Urothelium cell line (cell line): ENCODE measurements at regions not wholly inside any gene's neighbourhood (a gene's known extent, or its start where the extent isn't known, plus 50 kb on each side); places are given as distances from the start of the nearest gene placed in this dataset.
"Not testable (repeated sequence)": the region's sequence is repeated elsewhere in the genome, so short reads cannot be mapped to it uniquely, and the experiment has no call there.

Experiments
- DNase-seq: peaks from one replicate; pipeline ENCODE4 v3.0.0; 2011; ENCODE audit warnings: low spot score, mixed read lengths
- FAIRE-seq: peaks from 2 replicates; lab custom pipeline; 2011; peaks lifted over from hg19 to GRCh38; lab: Jason Lieb, UNC

GRCh38 chr18:2123077-2123476 is 448.2 kb downstream of the METTL4 start:
- DNase-seq (no peak), FAIRE-seq (no peak)

GRCh38 chr18:2134364-2134763 is 436.9 kb downstream of the METTL4 start:
- DNase-seq (no peak), FAIRE-seq (no peak)

GRCh38 chr18:2135309-2135708 is 436.0 kb downstream of the METTL4 start:
- DNase-seq = no peak
- FAIRE-seq = no peak

GRCh38 chr18:2138552-2138951 is 432.8 kb downstream of the METTL4 start:
- DNase-seq (no peak), FAIRE-seq (no peak)

- peak; percentile 54 for DNase-seq
- peak; percentile 98 for FAIRE-seq
Measured at GRCh38 chr18:2139691-2140090, 431.6 kb downstream of the METTL4 start.

- peak; percentile 90 for FAIRE-seq
Measured at GRCh38 chr18:2143636-2144035, 427.7 kb downstream of the METTL4 start.

GRCh38 chr18:2144811-2145210 is 426.5 kb downstream of the METTL4 start:
- FAIRE-seq = no peak
- no peak for DNase-seq

More at GRCh38 chr18:2143636-2144035, 427.7 kb downstream of the METTL4 start:
- no peak for DNase-seq

- DNase-seq = no peak
- FAIRE-seq = peak; percentile 72
Measured at GRCh38 chr18:2146092-2146491, 425.2 kb downstream of the METTL4 start.

- FAIRE-seq (no peak), DNase-seq (no peak)
Measured at GRCh38 chr18:2146754-2147153, 424.6 kb downstream of the METTL4 start.

- peak; percentile 66 for FAIRE-seq
- peak; percentile 42 for DNase-seq
Measured at GRCh38 chr18:2147476-2148230, 423.7 kb downstream of the METTL4 start.

GRCh38 chr18:2148823-2149222 is 422.5 kb downstream of the METTL4 start:
- DNase-seq (no peak), FAIRE-seq (no peak)

GRCh38 chr18:2150566-2150965 is 420.7 kb downstream of the METTL4 start:
- DNase-seq (no peak), FAIRE-seq (no peak)

GRCh38 chr18:2154278-2154677 is 417.0 kb downstream of the METTL4 start:
- DNase-seq (no peak), FAIRE-seq (peak; percentile 78)

- DNase-seq = no peak
- peak; percentile 74 for FAIRE-seq
Measured at GRCh38 chr18:2164644-2165550, 406.4 kb downstream of the METTL4 start.

GRCh38 chr18:2166876-2167275 is 404.4 kb downstream of the METTL4 start:
- not testable (repeated sequence) for FAIRE-seq, DNase-seq

- DNase-seq (no peak), FAIRE-seq (no peak)
Measured at GRCh38 chr18:2168022-2168421, 403.3 kb downstream of the METTL4 start.

- DNase-seq (no peak), FAIRE-seq (peak; percentile 86)
Measured at GRCh38 chr18:2169656-2170055, 401.6 kb downstream of the METTL4 start.

GRCh38 chr18:2171840-2172625 is 399.3 kb downstream of the METTL4 start:
- FAIRE-seq (peak; percentile 90), DNase-seq (no peak)

GRCh38 chr18:2172881-2173280 is 398.4 kb downstream of the METTL4 start:
- no peak for FAIRE-seq

GRCh38 chr18:2173486-2173885 is 397.8 kb downstream of the METTL4 start:
- FAIRE-seq (peak; percentile 32), DNase-seq (peak; percentile 29)

More at GRCh38 chr18:2172881-2173280, 398.4 kb downstream of the METTL4 start:
- DNase-seq = no peak

- FAIRE-seq (peak; percentile 99), DNase-seq (no peak)
Measured at GRCh38 chr18:2178036-2178435, 393.3 kb downstream of the METTL4 start.
